ENCODE measurements at regions not wholly inside any gene's neighbourhood (a gene's known extent, or its start where the extent isn't known, plus 50 kb on each side); places are given as distances from the start of the nearest gene placed in this dataset.

DNA sequence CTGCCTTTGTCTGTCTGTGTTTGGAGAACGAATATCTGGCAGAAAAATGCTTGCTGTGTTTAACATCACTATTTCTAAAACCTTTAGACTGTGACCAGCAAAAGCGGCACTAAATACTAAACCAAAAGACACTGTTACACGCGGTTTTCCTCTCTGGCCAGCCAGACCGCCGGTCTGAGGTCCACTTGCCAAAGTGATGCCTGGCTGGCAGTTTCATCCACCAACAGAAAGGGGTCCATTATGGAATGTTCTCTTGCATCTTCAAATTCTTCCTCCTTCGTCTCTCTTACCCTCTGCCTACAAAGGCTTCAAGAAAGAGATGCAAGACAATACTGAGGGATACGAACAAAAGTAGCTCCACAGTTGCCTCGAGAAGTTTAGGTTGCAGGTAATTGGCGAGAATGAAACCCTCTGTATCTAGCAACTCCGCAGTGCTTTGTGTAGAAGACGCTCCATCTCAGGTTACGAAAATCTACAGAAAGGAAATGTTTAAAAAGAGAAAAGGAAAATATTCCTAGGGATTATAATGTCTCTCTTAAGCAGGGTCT is 176.6 kb downstream of the TRIM27 start:
- Histone ChIP-seq H2BK5ac (ENCODE audit: low read depth, low read length, poor library complexity) (no peak overlapping the region), H3K14ac (ENCODE audit: low read length) (no peak overlapping the region), H2AFZ (ENCODE audit: insufficient read depth, low read length, poor library complexity) (no peak overlapping the region), H3K4me1 (ENCODE audit: control insufficient read depth in 1 of 2, insufficient read depth in 2 of 2, low read length in 2 of 2) (no peaks in the 10 kb centered on the region), H3K79me1 (ENCODE audit: low read length) (no peaks in the 10 kb centered on the region), H2BK120ac (ENCODE audit: insufficient read depth, low read length, poor library complexity) (no peak overlapping the region), H3K4me3 (ENCODE audit: low read depth, low read length) (no peak overlapping the region), H3K4ac (ENCODE audit: low read depth, low read length) (no peak overlapping the region), H3K27me3 (ENCODE audit: insufficient read depth, low read length) (peaks cover 6% of the 10 kb centered on the region), H3K9ac (ENCODE audit: low read length) (no peak overlapping the region), H4K12ac (ENCODE audit: low read depth, low read length) (no peak overlapping the region), H4K91ac (ENCODE audit: low read depth, low read length) (no peak overlapping the region), H4K8ac (ENCODE audit: low read depth, low read length) (no peak overlapping the region), H3K18ac (ENCODE audit: low read length) (no peak overlapping the region), H3K9me3 (ENCODE audit: insufficient read depth, low read depth, low read length) (no peaks in the 10 kb centered on the region), H2BK12ac (ENCODE audit: low read length) (no peak overlapping the region), H3K36me3 (ENCODE audit: control insufficient read depth in 1 of 2, insufficient read depth in 2 of 2, low read length in 2 of 2) (no peaks in the 10 kb centered on the region), H3K79me2 (ENCODE audit: control insufficient read depth, insufficient read depth, low read length, poor library complexity) (no peaks in the 10 kb centered on the region), H2AK5ac (ENCODE audit: low read length) (no peak overlapping the region), H3K4me2 (ENCODE audit: low read length) (peak overlapping the region; percentile 23), H3K27ac (ENCODE audit: low read depth, low read length) (no peak overlapping the region), H3K23ac (ENCODE audit: low read length) (no peak overlapping the region)
- no peak for DNase-seq
- WGBS (ENCODE audit: extremely low coverage, insufficient coverage, insufficient read length) = no CpG with 5 or more reads among the region's 13 CpGs

- Histone ChIP-seq H3K14ac (ENCODE audit: low read length) (no peak overlapping the region), H3K23ac (ENCODE audit: low read length) (no peak overlapping the region)
- no CpG with 5 or more reads among the region's 19 CpGs for WGBS (ENCODE audit: extremely low coverage, insufficient coverage, insufficient read length)
These were observed 176.1 kb downstream of the TRIM27 start for GRCh38 chr6:28747631-28748157.

DNA sequence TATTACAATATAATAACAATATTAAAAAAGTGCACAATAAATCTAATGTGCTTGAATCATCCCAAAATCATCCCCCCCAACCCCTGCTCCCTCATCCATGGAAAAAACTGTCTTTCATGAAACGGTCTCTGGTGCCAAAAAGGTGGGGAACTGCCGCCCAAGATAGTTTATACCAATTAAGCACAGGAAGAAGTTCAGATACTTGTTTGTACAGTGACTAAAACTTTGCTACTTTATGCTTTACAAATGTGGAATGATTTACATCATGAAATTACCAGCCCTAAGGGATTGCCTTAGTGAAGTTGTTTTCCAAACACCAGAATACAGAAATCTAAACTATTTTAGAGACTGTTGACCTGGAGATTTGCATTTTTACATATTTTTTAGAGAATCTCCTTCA is 175.6 kb downstream of the TRIM27 start:
- WGBS (ENCODE audit: extremely low coverage, insufficient coverage, insufficient read length) = no CpG with 5 or more reads among the region's 2 CpGs
- Histone ChIP-seq H3K9me3 (ENCODE audit: insufficient read depth, low read depth, low read length) (no peaks in the 10 kb centered on the region), H2AFZ (ENCODE audit: insufficient read depth, low read length, poor library complexity) (no peak overlapping the region), H2BK12ac (ENCODE audit: low read length) (no peak overlapping the region), H3K23ac (ENCODE audit: low read length) (no peak overlapping the region), H4K12ac (ENCODE audit: low read depth, low read length) (no peak overlapping the region), H3K14ac (ENCODE audit: low read length) (no peak overlapping the region), H3K4me3 (ENCODE audit: low read depth, low read length) (no peak overlapping the region), H3K79me1 (ENCODE audit: low read length) (no peaks in the 10 kb centered on the region), H3K27me3 (ENCODE audit: insufficient read depth, low read length) (peaks cover 6% of the 10 kb centered on the region), H3K18ac (ENCODE audit: low read length) (no peak overlapping the region), H3K4me2 (ENCODE audit: low read length) (no peak overlapping the region), H3K36me3 (ENCODE audit: control insufficient read depth in 1 of 2, insufficient read depth in 2 of 2, low read length in 2 of 2) (no peaks in the 10 kb centered on the region), H3K27ac (ENCODE audit: low read depth, low read length) (no peak overlapping the region), H3K4me1 (ENCODE audit: control insufficient read depth in 1 of 2, insufficient read depth in 2 of 2, low read length in 2 of 2) (no peaks in the 10 kb centered on the region), H4K8ac (ENCODE audit: low read depth, low read length) (no peak overlapping the region), H3K9ac (ENCODE audit: low read length) (no peak overlapping the region), H4K91ac (ENCODE audit: low read depth, low read length) (no peak overlapping the region), H3K4ac (ENCODE audit: low read depth, low read length) (no peak overlapping the region), H2AK5ac (ENCODE audit: low read length) (no peak overlapping the region), H3K79me2 (ENCODE audit: control insufficient read depth, insufficient read depth, low read length, poor library complexity) (no peaks in the 10 kb centered on the region), H2BK5ac (ENCODE audit: low read depth, low read length, poor library complexity) (no peak overlapping the region), H2BK120ac (ENCODE audit: insufficient read depth, low read length, poor library complexity) (no peak overlapping the region)
- no peak for DNase-seq

More at GRCh38 chr6:28747631-28748157, 176.1 kb downstream of the TRIM27 start:
- Histone ChIP-seq H2BK5ac (ENCODE audit: low read depth, low read length, poor library complexity) (no peak overlapping the region), H3K9ac (ENCODE audit: low read length) (no peak overlapping the region), H3K79me2 (ENCODE audit: control insufficient read depth, insufficient read depth, low read length, poor library complexity) (no peaks in the 10 kb centered on the region), H3K4me2 (ENCODE audit: low read length) (peak overlapping the region; percentile 25), H2AK5ac (ENCODE audit: low read length) (no peak overlapping the region), H2BK120ac (ENCODE audit: insufficient read depth, low read length, poor library complexity) (no peak overlapping the region), H3K4me3 (ENCODE audit: low read depth, low read length) (no peak overlapping the region), H4K8ac (ENCODE audit: low read depth, low read length) (no peak overlapping the region), H3K27me3 (ENCODE audit: insufficient read depth, low read length) (peaks cover 6% of the 10 kb centered on the region), H3K18ac (ENCODE audit: low read length) (no peak overlapping the region), H3K36me3 (ENCODE audit: control insufficient read depth in 1 of 2, insufficient read depth in 2 of 2, low read length in 2 of 2) (no peaks in the 10 kb centered on the region), H3K9me3 (ENCODE audit: insufficient read depth, low read depth, low read length) (no peaks in the 10 kb centered on the region), H3K4ac (ENCODE audit: low read depth, low read length) (no peak overlapping the region), H3K4me1 (ENCODE audit: control insufficient read depth in 1 of 2, insufficient read depth in 2 of 2, low read length in 2 of 2) (no peaks in the 10 kb centered on the region), H2AFZ (ENCODE audit: insufficient read depth, low read length, poor library complexity) (no peak overlapping the region), H3K79me1 (ENCODE audit: low read length) (no peaks in the 10 kb centered on the region), H2BK12ac (ENCODE audit: low read length) (no peak overlapping the region), H4K12ac (ENCODE audit: low read depth, low read length) (no peak overlapping the region), H3K27ac (ENCODE audit: low read depth, low read length) (no peak overlapping the region), H4K91ac (ENCODE audit: low read depth, low read length) (no peak overlapping the region)
- peak in 1 of 2 donors; percentile 27 for DNase-seq

DNA sequence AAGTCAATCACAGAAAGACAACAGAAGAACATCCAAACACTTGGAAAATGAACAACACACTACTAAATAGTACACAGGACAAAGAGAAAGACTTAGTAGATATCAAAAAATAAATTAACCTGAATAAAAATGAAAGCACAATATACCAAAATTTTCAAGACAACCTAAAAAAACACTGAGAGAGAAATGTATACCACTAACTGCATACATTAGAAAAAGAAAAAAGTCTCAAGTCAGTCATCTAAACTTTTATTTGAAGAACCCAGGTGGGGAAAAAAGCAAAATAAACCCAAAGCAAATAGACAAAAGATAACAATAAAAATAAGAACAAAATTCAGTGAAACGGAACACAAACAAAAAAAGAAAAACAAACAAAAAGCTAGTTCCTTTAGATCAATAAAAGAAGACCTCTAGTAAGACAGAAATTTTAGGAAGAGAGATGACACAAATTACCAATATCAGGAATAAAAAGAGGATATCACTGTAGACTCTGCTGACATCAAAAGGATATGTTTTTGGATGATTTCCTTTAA is 172.8 kb downstream of the TRIM27 start:
- Histone ChIP-seq H2AK5ac (ENCODE audit: low read length) (no peak overlapping the region), H4K8ac (ENCODE audit: low read depth, low read length) (no peak overlapping the region), H3K79me2 (ENCODE audit: control insufficient read depth, insufficient read depth, low read length, poor library complexity) (no peaks in the 10 kb centered on the region), H3K18ac (ENCODE audit: low read length) (no peak overlapping the region), H2AFZ (ENCODE audit: insufficient read depth, low read length, poor library complexity) (no peak overlapping the region), H3K9ac (ENCODE audit: low read length) (no peak overlapping the region), H3K23ac (ENCODE audit: low read length) (no peak overlapping the region), H3K27ac (ENCODE audit: low read depth, low read length) (no peak overlapping the region), H3K27me3 (ENCODE audit: insufficient read depth, low read length) (peaks cover 2% of the 10 kb centered on the region), H3K4me3 (ENCODE audit: low read depth, low read length) (no peak overlapping the region), H3K4me2 (ENCODE audit: low read length) (no peak overlapping the region), H3K9me3 (ENCODE audit: insufficient read depth, low read depth, low read length) (no peaks in the 10 kb centered on the region), H2BK12ac (ENCODE audit: low read length) (no peak overlapping the region), H3K36me3 (ENCODE audit: control insufficient read depth in 1 of 2, insufficient read depth in 2 of 2, low read length in 2 of 2) (no peaks in the 10 kb centered on the region), H4K12ac (ENCODE audit: low read depth, low read length) (no peak overlapping the region), H4K91ac (ENCODE audit: low read depth, low read length) (no peak overlapping the region), H3K4me1 (ENCODE audit: control insufficient read depth in 1 of 2, insufficient read depth in 2 of 2, low read length in 2 of 2) (no peaks in the 10 kb centered on the region), H3K79me1 (ENCODE audit: low read length) (no peaks in the 10 kb centered on the region), H3K14ac (ENCODE audit: low read length) (no peak overlapping the region), H2BK120ac (ENCODE audit: insufficient read depth, low read length, poor library complexity) (no peak overlapping the region), H3K4ac (ENCODE audit: low read depth, low read length) (no peak overlapping the region), H2BK5ac (ENCODE audit: low read depth, low read length, poor library complexity) (no peak overlapping the region)
- WGBS (ENCODE audit: extremely low coverage, insufficient coverage, insufficient read length) = no CpG with 5 or more reads among the region's 1 CpG
- DNase-seq = no peak
